HG02588 (cell line): ENCODE measurements at regions not wholly inside any gene's neighbourhood (a gene's known extent, or its start where the extent isn't known, plus 50 kb on each side); places are given as distances from the start of the nearest gene placed in this dataset.
"Not testable (repeated sequence)": the region's sequence is repeated elsewhere in the genome, so short reads cannot be mapped to it uniquely, and the experiment has no call there.

ENCODE experiments used
- ATAC-seq: cut with Tn5 transposase; IDR thresholded peaks from one replicate; pipeline ENCODE4 v1.9.1; 2021; ENCODE audit warnings: mild to moderate bottlenecking, moderate library complexity; ENCODE audit not compliant: unreplicated experiment

- no peak for ATAC-seq
These were observed 314.8 kb downstream of the SOX4 start for GRCh38 chr6:21908161-21908848.

DNA sequence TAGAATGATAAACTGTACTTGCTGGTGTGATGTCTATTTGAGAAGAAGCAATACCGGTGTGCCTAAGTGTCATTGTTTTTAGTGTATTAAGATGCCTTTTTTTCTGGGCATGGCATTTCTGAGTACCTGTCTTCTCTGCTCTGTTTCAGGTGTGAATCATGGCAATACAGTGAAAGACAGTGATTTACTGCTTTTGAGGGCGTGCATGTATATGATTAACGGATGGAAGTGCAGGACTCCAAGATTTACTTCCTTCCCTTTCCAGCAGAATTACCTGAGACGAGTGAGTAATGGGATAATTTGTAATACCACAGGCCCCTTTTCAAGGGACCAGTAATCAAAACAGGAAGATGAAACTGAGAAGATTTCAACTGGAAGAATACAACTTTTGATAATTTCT lies 315.8 kb downstream of the SOX4 start:
- ATAC-seq = no peak

DNA sequence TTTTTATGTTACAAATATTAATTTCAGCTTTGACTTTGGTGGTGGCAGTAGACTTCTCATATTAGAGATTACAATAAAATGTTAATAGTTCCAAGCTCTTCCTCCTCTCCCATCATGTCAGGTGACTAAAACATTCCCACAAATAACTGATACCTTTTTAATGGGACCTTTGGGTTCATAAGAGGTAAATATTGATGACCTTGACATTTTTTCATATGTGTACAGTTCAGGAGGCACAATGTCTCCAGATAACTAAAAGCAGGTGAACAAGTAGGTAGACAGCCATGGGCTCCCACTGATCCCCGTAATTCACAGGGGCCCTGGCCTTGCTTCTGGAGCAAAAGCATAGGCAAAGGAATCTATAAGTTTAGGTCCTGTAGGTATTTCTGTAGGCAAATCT lies 317.7 kb downstream of the SOX4 start:
- no peak for ATAC-seq

- ATAC-seq = no peak
These were observed 318.7 kb downstream of the SOX4 start for GRCh38 chr6:21912151-21912832.

GRCh38 chr6:21914121-21914973 lies 320.8 kb downstream of the SOX4 start:
- ATAC-seq = no peak

GRCh38 chr6:21915707-21916260 lies 322.2 kb downstream of the SOX4 start:
- ATAC-seq = no peak

DNA sequence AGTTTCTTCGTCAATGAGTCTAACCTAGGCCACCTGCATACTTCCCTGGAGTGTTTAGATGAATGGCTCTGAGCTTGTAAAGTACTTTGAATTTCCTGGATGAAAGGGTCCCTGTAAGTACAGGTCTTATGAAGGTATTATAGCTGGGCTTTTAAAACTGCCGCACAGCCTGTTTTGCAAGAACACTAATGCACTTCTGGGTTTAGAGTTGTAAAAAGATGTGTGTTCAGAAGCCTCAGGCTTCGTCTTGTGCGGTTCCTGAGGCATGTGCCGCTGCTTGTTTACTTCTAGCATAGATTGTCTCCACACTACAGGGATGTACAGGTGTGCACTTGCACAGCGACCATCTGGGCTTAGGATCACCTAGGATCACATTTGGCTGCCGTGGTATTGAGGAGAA lies 324.5 kb downstream of the SOX4 start:
- no peak for ATAC-seq

DNA sequence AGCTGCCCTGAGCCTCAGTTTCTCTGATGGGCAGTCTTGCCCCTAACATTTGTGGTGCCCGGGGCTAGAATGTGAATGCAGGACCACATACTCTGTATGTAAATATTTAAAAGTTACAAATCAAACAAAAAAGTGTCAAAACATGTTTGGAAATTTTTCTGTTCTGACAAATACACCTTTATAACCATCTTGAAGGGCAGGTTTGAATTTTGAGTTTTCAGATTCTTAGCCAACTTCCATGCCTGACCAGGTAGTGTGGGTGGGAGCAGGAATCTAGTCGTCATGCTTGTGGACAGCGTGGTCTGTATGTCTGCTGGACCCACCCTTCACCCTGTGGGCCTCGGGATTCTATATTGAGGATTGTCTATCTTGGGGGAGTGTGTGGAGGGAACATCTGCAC lies 325.1 kb downstream of the SOX4 start:
- no peak for ATAC-seq

GRCh38 chr6:21922086-21922485 lies 328.5 kb downstream of the SOX4 start:
- no peak for ATAC-seq

DNA sequence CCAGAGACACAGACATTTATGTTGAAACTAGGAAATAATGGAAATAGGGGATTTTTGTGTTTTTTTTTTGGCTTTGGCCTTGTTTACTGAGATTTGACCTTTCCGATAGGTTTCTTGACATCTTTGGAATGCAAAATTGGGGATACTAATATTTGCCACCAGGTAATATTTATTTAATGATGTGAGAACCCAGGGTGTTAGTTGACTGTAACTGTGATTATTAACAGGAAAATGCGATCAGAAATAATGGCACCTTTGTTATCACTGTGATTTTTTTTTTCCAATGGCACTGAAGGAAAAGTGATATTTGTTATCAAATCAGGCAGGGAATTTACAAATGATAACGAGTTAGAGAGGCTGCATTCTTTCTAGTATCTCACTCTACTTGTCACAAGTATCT lies 330.5 kb downstream of the SOX4 start:
- no peak for ATAC-seq

GRCh38 chr6:21928827-21929226 lies 335.3 kb downstream of the SOX4 start:
- ATAC-seq = no peak

DNA sequence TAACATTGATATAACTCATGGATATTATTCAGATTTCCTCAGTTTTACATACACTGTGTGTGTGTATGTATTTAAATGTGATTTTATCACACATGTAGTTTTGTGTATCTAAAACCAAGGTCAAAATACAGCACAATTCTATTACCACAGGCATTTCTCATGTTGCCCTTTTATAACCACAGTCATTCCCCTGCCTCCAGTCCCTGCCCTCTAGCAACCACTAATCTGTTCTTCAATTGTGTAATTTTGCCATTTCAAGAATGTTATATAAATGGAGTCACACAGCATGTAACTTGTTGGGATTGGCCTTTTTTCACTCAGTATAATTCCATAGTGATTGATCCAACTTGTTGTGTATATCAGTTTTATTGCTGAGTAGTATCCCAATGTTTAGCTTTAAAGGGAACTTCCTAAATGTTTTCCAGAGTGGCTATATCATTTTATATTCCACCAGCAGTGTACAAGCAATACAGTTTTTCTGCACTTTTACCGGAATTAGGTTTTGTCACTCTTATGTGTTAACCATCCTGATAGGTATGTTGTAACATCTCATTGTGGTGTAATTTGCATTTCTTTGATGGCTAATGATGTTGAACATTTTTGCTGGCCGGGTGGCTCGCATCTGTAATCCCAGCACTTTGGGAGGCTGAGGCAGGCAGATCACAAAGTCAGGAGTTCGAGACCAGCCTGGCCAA lies 338.2 kb downstream of the SOX4 start:
- ATAC-seq = no peak

DNA sequence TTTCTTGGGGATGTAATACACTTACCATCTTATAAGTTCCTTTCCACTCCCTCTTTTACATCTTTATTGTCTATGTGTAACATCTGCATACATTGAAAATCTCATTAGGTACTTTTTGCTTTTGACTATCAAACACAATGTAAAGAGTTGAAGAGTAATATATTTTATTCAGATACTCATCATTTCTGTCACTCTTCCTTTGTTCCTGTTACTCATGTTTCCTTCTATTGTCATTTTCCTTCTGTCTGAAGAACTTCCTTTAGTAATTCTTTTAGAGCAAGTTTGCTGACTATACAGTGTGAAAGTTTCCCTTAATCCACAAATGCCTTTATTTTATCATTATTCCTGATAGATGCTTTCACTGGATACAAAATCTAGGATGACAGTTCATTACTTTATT lies 339.8 kb downstream of the SOX4 start:
- ATAC-seq = no peak

GRCh38 chr6:21935142-21935541 lies 341.6 kb downstream of the SOX4 start:
- no peak for ATAC-seq

DNA sequence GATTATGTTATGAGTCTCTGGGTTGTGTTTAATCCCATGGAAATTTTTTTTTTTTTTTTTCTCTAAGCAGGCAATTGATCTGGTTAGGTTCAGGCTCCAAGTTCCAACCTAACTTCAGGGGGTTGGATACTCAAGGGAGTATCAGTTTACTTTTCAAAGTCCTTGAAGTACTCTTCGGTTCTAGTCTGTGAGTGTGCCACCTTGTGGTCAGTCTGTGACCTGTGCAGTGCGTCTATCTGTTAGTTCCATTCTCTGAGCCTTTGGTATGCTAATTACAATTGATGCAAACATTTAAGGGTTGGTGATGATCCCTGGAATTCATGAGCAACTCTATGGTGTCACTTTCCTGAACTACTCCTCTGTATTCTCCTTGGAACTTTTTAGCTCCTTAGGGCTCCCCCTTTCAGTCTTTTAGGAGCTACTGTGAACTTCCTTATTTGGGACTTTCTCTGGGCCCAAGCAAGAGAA lies 342.0 kb downstream of the SOX4 start:
- no peak for ATAC-seq

GRCh38 chr6:21937466-21937865 lies 343.9 kb downstream of the SOX4 start:
- no peak for ATAC-seq

DNA sequence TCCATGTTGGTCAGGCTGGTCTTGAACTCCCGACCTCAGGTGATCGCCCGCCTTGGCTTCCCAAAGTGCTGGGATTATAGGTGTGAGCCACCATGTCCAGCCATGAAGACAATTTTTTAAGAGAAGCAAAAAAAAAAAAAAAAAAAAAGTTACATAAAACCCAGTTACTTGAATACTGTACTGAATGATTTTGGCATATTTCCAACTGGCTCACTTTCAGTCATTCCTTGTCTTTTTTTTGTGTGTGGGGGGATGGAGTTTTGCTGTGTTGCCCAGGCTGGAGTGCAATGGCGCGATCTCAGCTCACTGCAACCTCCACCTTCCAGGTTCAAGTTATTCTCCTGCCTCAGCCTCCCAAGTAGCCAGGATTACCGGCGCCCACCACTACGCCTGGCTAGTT lies 345.5 kb downstream of the SOX4 start:
- ATAC-seq = not testable (repeated sequence)

DNA sequence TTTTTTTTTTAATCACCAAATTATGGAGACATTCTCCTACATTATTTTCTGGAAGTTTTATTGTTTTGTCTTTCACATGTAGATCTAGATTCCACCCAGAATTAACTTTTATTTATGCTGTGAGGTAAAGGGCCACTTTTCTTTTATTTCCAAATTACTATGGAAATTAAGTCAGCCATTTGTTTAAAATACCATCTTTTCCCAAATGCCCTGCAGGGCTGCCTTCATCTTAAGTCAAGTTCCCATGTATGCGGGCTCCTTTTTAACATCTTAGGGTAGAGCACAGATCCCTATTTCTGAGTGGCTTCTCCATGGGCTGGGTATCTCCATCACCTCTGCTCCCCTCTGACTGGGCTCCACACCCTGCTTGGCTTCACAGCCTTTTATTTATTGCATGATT lies 348.4 kb downstream of the SOX4 start:
- ATAC-seq = no peak

- no peak for ATAC-seq
These were observed 349.3 kb downstream of the SOX4 start for GRCh38 chr6:21942897-21943296.

- ATAC-seq = no peak
These were observed 350.5 kb downstream of the PRL start for GRCh38 chr6:21946298-21946783.

DNA sequence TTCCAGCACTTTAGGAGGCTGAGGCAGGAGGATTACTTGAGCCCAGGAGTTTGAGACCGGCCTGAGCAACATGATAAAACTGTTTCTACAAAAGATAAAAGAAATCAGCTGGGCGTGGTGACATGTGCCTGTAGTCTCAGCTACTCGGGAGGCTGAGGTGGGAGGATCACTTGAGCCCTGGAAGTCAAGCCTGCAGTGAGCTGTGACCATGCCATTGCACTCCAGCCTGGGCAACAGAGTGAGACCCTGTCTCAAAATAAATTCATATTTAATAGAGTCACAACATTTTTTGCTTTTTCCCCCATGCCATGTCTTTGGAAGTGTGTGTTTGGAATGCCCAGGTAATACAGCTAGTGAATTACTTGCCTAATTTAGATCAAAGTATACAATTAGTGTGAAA lies 349.6 kb downstream of the PRL start:
- ATAC-seq = not testable (repeated sequence)
